ENCODE measurements at regions not wholly inside any gene's neighbourhood (a gene's known extent, or its start where the extent isn't known, plus 50 kb on each side); places are given as distances from the start of the nearest gene placed in this dataset.

DNA sequence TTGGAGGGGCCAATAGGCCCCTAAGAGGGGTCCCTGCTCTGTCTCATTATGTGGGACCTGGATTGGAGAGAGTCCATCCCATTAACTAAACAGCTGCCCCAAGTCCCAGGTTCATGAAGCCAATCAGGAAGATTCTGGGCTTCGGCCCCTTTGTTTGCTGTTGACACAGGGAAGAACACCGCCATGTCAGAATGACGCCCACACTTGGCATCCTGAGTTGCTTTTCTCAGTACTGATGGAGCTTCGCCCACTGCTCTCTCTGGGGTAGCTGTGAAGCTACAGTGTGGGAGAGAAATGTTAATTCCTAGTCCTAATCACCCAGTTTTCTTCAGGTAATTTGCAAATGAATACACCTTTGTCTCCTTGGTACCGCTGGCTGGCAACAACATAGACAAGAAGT, 264.7 kb downstream of the GLRX3 start:
- Histone ChIP-seq H3K36me3 (ENCODE audit: control insufficient read depth, insufficient read depth, low read length) (no peaks in the 10 kb centered on the region), H3K27me3 (ENCODE audit: control insufficient read depth, insufficient read depth, low read length) (no peaks in the 10 kb centered on the region), H3K4me3 (ENCODE audit: low read depth, low read length) (no peak overlapping the region)
- FAIRE-seq (no peak), DNase-seq (ENCODE audit: low read depth) (no peak)
- TF ChIP-seq, protein P1, sequence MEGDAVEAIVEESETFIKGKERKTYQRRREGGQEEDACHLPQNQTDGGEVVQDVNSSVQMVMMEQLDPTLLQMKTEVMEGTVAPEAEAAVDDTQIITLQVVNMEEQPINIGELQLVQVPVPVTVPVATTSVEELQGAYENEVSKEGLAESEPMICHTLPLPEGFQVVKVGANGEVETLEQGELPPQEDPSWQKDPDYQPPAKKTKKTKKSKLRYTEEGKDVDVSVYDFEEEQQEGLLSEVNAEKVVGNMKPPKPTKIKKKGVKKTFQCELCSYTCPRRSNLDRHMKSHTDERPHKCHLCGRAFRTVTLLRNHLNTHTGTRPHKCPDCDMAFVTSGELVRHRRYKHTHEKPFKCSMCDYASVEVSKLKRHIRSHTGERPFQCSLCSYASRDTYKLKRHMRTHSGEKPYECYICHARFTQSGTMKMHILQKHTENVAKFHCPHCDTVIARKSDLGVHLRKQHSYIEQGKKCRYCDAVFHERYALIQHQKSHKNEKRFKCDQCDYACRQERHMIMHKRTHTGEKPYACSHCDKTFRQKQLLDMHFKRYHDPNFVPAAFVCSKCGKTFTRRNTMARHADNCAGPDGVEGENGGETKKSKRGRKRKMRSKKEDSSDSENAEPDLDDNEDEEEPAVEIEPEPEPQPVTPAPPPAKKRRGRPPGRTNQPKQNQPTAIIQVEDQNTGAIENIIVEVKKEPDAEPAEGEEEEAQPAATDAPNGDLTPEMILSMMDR (IDR thresholded peaks at IDR 0.05; ENCODE audit: insufficient read depth, low read length, severe bottlenecking), result no peak

DNA sequence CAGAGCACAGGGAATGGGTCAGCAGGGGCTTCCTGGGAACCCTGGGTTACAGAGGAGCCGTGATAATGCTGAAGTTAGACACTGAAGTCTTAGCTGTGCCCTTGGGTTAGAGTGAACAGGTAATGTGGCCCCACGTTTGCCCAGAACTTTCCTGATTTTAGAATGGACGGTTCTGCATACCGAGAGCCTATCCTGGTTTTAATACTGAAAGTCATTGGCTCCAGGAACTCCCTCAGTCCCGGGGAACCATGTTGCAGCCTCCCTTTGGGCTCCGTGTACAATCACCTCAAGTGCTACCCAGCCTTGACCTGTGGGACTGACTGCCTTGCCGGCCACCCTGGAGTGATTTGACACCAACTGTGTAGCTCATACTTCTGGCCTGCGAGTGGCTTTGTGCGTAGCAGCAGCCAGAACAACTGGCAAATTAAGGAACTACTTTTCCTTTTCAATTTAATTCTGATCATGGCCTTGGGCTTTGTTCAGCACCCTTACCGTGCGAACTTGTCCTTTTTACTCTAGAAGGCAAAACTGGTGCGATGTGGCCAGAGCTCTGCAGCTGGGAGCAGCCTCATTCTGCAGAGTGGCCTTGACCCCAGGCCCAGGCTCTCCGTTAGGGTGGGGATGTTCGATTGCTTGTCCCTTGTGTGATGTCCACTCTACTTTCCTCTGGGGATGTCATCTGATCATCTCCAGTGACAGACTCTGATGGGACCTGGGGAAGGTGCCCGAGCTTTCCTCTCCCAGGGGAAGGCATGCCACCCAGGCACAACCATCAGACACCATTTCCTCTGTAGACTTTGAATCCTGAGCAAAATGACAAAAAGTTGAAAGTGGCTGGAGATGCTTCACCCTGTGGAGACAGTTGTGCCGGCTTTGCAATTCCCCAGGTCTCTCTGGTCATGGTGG, 265.9 kb downstream of the GLRX3 start:
- no peaks in the 10 kb centered on the region for H3K27me3 ChIP-seq (ENCODE audit: control insufficient read depth, insufficient read depth, low read length)
- DNase-seq (ENCODE audit: low read depth), result no peak
- no peaks in the 10 kb centered on the region for H3K36me3 ChIP-seq (ENCODE audit: control insufficient read depth, insufficient read depth, low read length)
- no peak overlapping the region for H3K4me3 ChIP-seq (ENCODE audit: low read depth, low read length)
- no peak for FAIRE-seq
- TF ChIP-seq, protein P1 (IDR thresholded peaks at IDR 0.05; ENCODE audit: insufficient read depth, low read length, severe bottlenecking), result no peak

DNA sequence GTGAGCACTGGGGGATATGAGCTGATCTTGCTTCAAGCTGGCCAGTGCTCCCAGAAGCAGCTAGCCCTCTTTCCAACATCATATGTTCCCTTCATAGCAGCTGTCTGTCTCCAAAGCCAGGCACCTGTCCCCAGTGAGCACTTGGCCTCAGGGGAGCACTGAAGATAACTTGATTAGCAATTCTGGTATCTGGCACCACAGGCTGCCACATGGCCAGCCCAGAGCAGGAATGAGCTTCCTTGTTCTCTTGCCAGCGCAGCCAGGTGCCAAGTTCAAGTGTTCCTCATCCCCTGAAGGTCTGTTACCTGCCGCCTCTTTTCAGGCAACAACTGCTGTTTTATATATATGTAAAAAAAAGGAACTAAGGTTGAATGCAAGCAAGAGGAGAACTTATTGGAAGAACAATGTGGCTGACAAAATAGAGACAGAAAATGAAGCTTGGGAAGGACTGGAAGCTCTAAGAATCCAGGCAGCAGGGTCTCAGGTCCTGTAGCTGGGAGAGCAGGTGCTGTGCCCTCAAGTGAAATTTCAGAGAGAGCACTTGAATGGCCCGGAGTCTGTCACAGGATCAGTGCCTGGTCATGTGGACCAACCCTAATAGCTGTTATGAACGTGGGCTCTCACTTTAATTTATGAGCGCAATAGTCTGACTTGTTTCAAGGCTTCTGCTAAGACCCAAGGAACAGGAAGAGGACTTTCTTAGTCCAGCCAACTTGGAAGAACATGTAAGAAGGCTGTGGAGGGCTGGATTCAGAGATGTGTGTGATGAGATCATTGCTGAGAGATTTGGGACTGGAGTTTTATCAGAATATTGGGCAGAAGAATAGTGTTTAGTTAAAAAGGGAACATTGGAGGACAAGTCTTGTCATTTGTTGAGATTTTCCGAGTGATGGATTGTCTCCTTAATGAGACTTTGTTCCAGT, 267.2 kb downstream of the GLRX3 start:
- no peak for FAIRE-seq
- Histone ChIP-seq H3K27me3 (ENCODE audit: control insufficient read depth, insufficient read depth, low read length) (no peaks in the 10 kb centered on the region), H3K36me3 (ENCODE audit: control insufficient read depth, insufficient read depth, low read length) (no peaks in the 10 kb centered on the region), H3K4me3 (ENCODE audit: low read depth, low read length) (no peak overlapping the region)
- TF ChIP-seq, protein P1 (IDR thresholded peaks at IDR 0.05; ENCODE audit: insufficient read depth, low read length, severe bottlenecking), result no peak
- no peak for DNase-seq (ENCODE audit: low read depth)

DNA sequence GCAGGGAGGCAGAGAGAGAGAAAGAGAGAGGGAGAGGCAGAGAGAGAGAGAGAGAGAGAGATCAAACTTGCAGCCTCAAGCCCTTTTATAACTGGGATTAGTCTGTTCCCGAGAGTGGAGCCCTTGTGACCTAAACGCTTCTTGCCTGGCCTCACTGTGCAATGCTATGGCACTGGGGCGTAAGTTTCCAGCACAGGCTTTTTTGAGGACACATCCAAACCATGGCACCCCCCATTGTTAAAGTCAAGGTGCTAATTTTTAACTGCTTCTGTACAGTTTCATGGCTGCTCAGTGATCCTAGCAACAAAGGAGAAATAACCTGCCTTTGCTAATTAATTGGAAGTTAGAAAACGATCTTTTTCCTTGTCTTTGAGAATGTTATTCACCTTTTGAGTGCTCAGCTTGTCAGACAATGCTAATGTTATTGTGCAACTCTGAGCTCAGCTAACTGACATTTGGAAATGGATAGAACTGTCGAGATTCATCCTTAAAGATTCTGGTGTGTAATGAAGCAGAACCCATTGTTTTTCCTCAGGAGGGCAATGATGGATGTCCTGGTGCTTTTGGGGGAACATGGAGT, 268.4 kb downstream of the GLRX3 start:
- FAIRE-seq (no peak), DNase-seq (ENCODE audit: low read depth) (no peak)
- Histone ChIP-seq H3K27me3 (ENCODE audit: control insufficient read depth, insufficient read depth, low read length) (no peaks in the 10 kb centered on the region), H3K4me3 (ENCODE audit: low read depth, low read length) (no peak overlapping the region), H3K36me3 (ENCODE audit: control insufficient read depth, insufficient read depth, low read length) (no peaks in the 10 kb centered on the region)
- TF ChIP-seq, protein P1 (IDR thresholded peaks at IDR 0.05; ENCODE audit: insufficient read depth, low read length, severe bottlenecking), result no peak

DNA sequence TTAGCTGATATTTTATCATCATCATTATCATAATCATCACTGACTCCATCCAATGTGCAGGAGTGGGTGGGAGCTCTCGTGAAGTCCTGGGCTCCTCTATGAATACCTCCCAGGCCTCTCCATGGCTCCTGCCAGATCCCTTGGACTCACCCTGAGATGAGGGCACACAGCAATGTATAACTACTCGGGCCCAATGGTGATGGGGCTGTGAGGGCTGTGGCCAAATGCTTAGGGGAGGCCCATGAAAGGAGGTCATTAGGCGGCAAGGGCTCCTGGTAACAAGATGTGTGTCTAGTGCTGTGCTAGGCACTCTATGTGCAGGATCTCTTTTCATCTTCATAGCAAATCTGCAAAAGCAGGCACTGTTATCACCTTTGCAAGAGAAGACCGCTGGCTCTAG, 270.9 kb downstream of the GLRX3 start:
- TF ChIP-seq, protein P1 (IDR thresholded peaks at IDR 0.05; ENCODE audit: insufficient read depth, low read length, severe bottlenecking), result no peak
- Histone ChIP-seq H3K36me3 (ENCODE audit: control insufficient read depth, insufficient read depth, low read length) (no peaks in the 10 kb centered on the region), H3K27me3 (ENCODE audit: control insufficient read depth, insufficient read depth, low read length) (no peaks in the 10 kb centered on the region), H3K4me3 (ENCODE audit: low read depth, low read length) (no peak overlapping the region)
- DNase-seq (ENCODE audit: low read depth) (no peak), FAIRE-seq (no peak)

Data from bronchial epithelial cell (primary cell).